Ectodermal cell (in vitro differentiated cells): ENCODE measurements at regions not wholly inside any gene's neighbourhood (a gene's known extent, or its start where the extent isn't known, plus 50 kb on each side); places are given as distances from the start of the nearest gene placed in this dataset.
"Not testable (repeated sequence)": the region's sequence is repeated elsewhere in the genome, so short reads cannot be mapped to it uniquely, and the experiment has no call there.

Source experiments
- H3K27ac ChIP-seq: 2 replicates; pipeline ENCODE4 v1.7.0; 2013; ENCODE audit warnings: mild to moderate bottlenecking, low read depth, low read length; ENCODE audit not compliant: insufficient read depth, poor library complexity, severe bottlenecking
- H3K27me3 ChIP-seq: 2 replicates; pipeline ENCODE4 v1.7.0; 2013; ENCODE audit warnings: mild to moderate bottlenecking, low read length; ENCODE audit not compliant: insufficient read depth, control insufficient read depth, poor library complexity, severe bottlenecking
- H3K36me3 ChIP-seq: one replicate; pipeline ENCODE4 v1.7.0; 2013; ENCODE audit warnings: low read length; ENCODE audit not compliant: control insufficient read depth, insufficient read depth
- H3K4me1 ChIP-seq: one replicate; pipeline ENCODE4 v1.7.0; 2013; ENCODE audit warnings: low read length; ENCODE audit not compliant: control insufficient read depth, insufficient read depth
- H3K4me3 ChIP-seq: 2 replicates; pipeline ENCODE4 v1.7.0; 2013; ENCODE audit warnings: low read depth, low read length, control low read depth; ENCODE audit not compliant: insufficient read depth
- H3K9me3 ChIP-seq: 2 replicates; pipeline ENCODE4 v1.7.0; 2013; ENCODE audit warnings: mild to moderate bottlenecking, low read length, moderate library complexity; ENCODE audit not compliant: control insufficient read depth
- WGBS, 2 experiments: methylation state at CpG; one replicate each; pipeline ENCODE4 v1.1.7; 2013; ENCODE audit warnings: missing lambda C conversion rate in 2 of 2; 5-methylcytosine and 5-hydroxymethylcytosine counted together

- not testable (repeated sequence) for H3K9me3 ChIP-seq, H3K36me3 ChIP-seq, H3K27me3 ChIP-seq, H3K4me1 ChIP-seq, H3K27ac ChIP-seq, H3K4me3 ChIP-seq
- WGBS, 2 experiments = 90 to 94% methylated on average over 3 of the region's 3 CpGs
Observed at GRCh38 chr21:27317601-27318000, 350.7 kb upstream of the ADAMTS5 start.

- no peak overlapping the region for H3K4me3 ChIP-seq
- WGBS, 2 experiments = 89 to 91% methylated on average over 2 of the region's 2 CpGs
- no peaks in the 10 kb centered on the region for H3K27me3 ChIP-seq
- no peaks in the 10 kb centered on the region for H3K9me3 ChIP-seq
- no peak overlapping the region for H3K27ac ChIP-seq
- no peaks in the 10 kb centered on the region for H3K36me3 ChIP-seq
- no peaks in the 10 kb centered on the region for H3K4me1 ChIP-seq
Observed at GRCh38 chr21:27315373-27315772, 348.5 kb upstream of the ADAMTS5 start.

GRCh38 chr21:27314131-27314530 is 347.2 kb upstream of the ADAMTS5 start:
- no peak overlapping the region for H3K27ac ChIP-seq
- H3K27me3 ChIP-seq = no peaks in the 10 kb centered on the region
- no peaks in the 10 kb centered on the region for H3K4me1 ChIP-seq
- WGBS, 2 experiments = 95 to 100% methylated on average over 1 of the region's 1 CpG
- H3K9me3 ChIP-seq = no peaks in the 10 kb centered on the region
- no peak overlapping the region for H3K4me3 ChIP-seq
- H3K36me3 ChIP-seq = no peaks in the 10 kb centered on the region

- H3K36me3 ChIP-seq = no peaks in the 10 kb centered on the region
- H3K27ac ChIP-seq = no peak overlapping the region
- no peak overlapping the region for H3K4me3 ChIP-seq
- no peaks in the 10 kb centered on the region for H3K27me3 ChIP-seq
- no peaks in the 10 kb centered on the region for H3K4me1 ChIP-seq
- no peaks in the 10 kb centered on the region for H3K9me3 ChIP-seq
- 90 to 98% methylated on average over 3 of the region's 4 CpGs for WGBS, 2 experiments
Observed at GRCh38 chr21:27306791-27307775, 340.2 kb upstream of the ADAMTS5 start.

- no peaks in the 10 kb centered on the region for H3K27me3 ChIP-seq
- H3K27ac ChIP-seq = no peak overlapping the region
- H3K4me3 ChIP-seq = no peak overlapping the region
Observed at GRCh38 chr21:27306206-27306605, 339.3 kb upstream of the ADAMTS5 start.

GRCh38 chr21:27301220-27301619 is 334.3 kb upstream of the ADAMTS5 start:
- H3K4me1 ChIP-seq = no peaks in the 10 kb centered on the region
- WGBS, 2 experiments = 96 to 100% methylated on average over 1 to 2 of the region's 2 CpGs
- H3K27me3 ChIP-seq = no peaks in the 10 kb centered on the region
- H3K4me3 ChIP-seq = no peak overlapping the region
- H3K9me3 ChIP-seq = no peaks in the 10 kb centered on the region
- no peaks in the 10 kb centered on the region for H3K36me3 ChIP-seq
- no peak overlapping the region for H3K27ac ChIP-seq

More at GRCh38 chr21:27306206-27306605, 339.3 kb upstream of the ADAMTS5 start:
- Histone ChIP-seq H3K4me1 (no peaks in the 10 kb centered on the region), H3K36me3 (no peaks in the 10 kb centered on the region), H3K9me3 (no peaks in the 10 kb centered on the region)

- H3K4me1 ChIP-seq = no peaks in the 10 kb centered on the region
- H3K4me3 ChIP-seq = no peak overlapping the region
- no peak overlapping the region for H3K27ac ChIP-seq
- WGBS, 2 experiments = 92 to 100% methylated on average over 1 of the region's 2 CpGs
- no peaks in the 10 kb centered on the region for H3K36me3 ChIP-seq
- H3K27me3 ChIP-seq = no peaks in the 10 kb centered on the region
- no peaks in the 10 kb centered on the region for H3K9me3 ChIP-seq
Observed at GRCh38 chr21:27300770-27301169, 333.9 kb upstream of the ADAMTS5 start.

GRCh38 chr21:27298465-27298864 is 331.6 kb upstream of the ADAMTS5 start:
- Histone ChIP-seq H3K27me3 (no peaks in the 10 kb centered on the region), H3K27ac (no peak overlapping the region), H3K4me3 (no peak overlapping the region), H3K4me1 (no peaks in the 10 kb centered on the region), H3K9me3 (no peaks in the 10 kb centered on the region), H3K36me3 (no peaks in the 10 kb centered on the region)
- WGBS, 2 experiments = 89 to 96% methylated on average over 1 of the region's 1 CpG

GRCh38 chr21:27293239-27293638 is 326.4 kb upstream of the ADAMTS5 start:
- Histone ChIP-seq H3K4me3 (no peak overlapping the region), H3K9me3 (no peaks in the 10 kb centered on the region), H3K4me1 (no peaks in the 10 kb centered on the region), H3K27ac (no peak overlapping the region), H3K36me3 (no peaks in the 10 kb centered on the region), H3K27me3 (no peaks in the 10 kb centered on the region)
- WGBS, 2 experiments = 100% methylated on average over 1 of the region's 1 CpG; no CpG with 5 or more reads in 1 of the 2 experiments

- WGBS, 2 experiments = 81 to 88% methylated on average over 2 of the region's 2 CpGs
Observed at GRCh38 chr21:27292783-27293182, 325.9 kb upstream of the ADAMTS5 start.

More at GRCh38 chr21:27292783-27293182, 325.9 kb upstream of the ADAMTS5 start:
- Histone ChIP-seq H3K9me3 (no peaks in the 10 kb centered on the region), H3K36me3 (no peaks in the 10 kb centered on the region), H3K27ac (no peak overlapping the region), H3K27me3 (no peaks in the 10 kb centered on the region), H3K4me1 (no peaks in the 10 kb centered on the region), H3K4me3 (no peak overlapping the region)
